ENCODE measurements at regions not wholly inside any gene's neighbourhood (a gene's known extent, or its start where the extent isn't known, plus 50 kb on each side); places are given as distances from the start of the nearest gene placed in this dataset.
"Not testable (repeated sequence)": the region's sequence is repeated elsewhere in the genome, so short reads cannot be mapped to it uniquely, and the experiment has no call there.

GRCh38 chr6:137806914-137807682 is 60.0 kb upstream of the TNFAIP3 start:
- DNase-seq, result no peak
- POLR2A ChIA-PET, result interaction anchor here (1.0 kb wide), 1 partner anchor 9 kb away, joined by 4 read pairs; no protein-coding TSS in a partner anchor
- CTCF ChIA-PET, result no interaction called here
- H3K27me3 Mint-ChIP-seq, result no peaks in the 10 kb centered on the region
- H3K27ac Mint-ChIP-seq, result peak overlapping the region; percentile 49
- H3K4me1 Mint-ChIP-seq (ENCODE audit: low read depth), result peaks cover 55% of the 10 kb centered on the region
- intact Hi-C loops (cut with micrococcal nuclease), result no loop called here
- H3K4me3 Mint-ChIP-seq, result no peak overlapping the region
- peaks cover 5% of the 10 kb centered on the region for H3K36me3 Mint-ChIP-seq
- H3K9me3 Mint-ChIP-seq, result peaks cover 2% of the 10 kb centered on the region

DNA sequence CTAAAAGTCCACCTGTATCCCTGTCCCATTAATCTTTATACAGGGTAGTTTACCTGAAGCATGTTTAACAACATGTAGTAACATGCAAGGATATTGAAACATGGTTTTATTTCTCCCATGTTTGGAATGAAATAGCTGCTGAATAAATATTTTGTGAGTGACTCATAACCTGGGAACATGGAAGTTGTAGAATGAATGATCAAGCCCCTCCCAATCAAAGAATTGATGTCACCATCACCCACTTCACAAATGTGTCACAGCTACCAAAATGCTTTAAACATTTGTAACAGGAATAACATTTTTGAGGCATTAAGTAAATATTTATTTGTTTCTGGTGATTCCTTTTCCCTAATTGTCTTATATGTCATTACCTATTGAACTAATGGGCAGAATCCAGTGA is 58.9 kb upstream of the TNFAIP3 start:
- intact Hi-C loops (cut with micrococcal nuclease), result no loop called here
- Mint-ChIP-seq H3K4me1 (ENCODE audit: low read depth) (peaks cover 61% of the 10 kb centered on the region), H3K9me3 (peaks cover 2% of the 10 kb centered on the region), H3K4me3 (no peak overlapping the region), H3K27ac (peak overlapping the region; percentile 10), H3K36me3 (peaks cover 5% of the 10 kb centered on the region), H3K27me3 (no peaks in the 10 kb centered on the region)
- no peak for DNase-seq
- CTCF ChIA-PET, result interaction anchor here (1.0 to 6.4 kb wide), 2 partner anchors 9 to 61 kb away, joined by 8 to 61 read pairs; partner anchors contain the start of gene TNFAIP3
- POLR2A ChIA-PET, result interaction anchor here (1.0 to 1.2 kb wide), 2 partner anchors 8 to 20 kb away, joined by 3 to 4 read pairs; no protein-coding TSS in a partner anchor

- H3K27me3 Mint-ChIP-seq, result no peaks in the 10 kb centered on the region
Observed at GRCh38 chr6:137808836-137809315, 58.2 kb upstream of the TNFAIP3 start.

GRCh38 chr6:137809895-137810553 is 57.0 kb upstream of the TNFAIP3 start:
- H3K27me3 Mint-ChIP-seq; H3K4me3 Mint-ChIP-seq; intact Hi-C loops (cut with micrococcal nuclease); DNase-seq; H3K36me3 Mint-ChIP-seq; H3K9me3 Mint-ChIP-seq: not testable (repeated sequence)
- Mint-ChIP-seq H3K27ac (peak overlapping the region; percentile 91), H3K4me1 (ENCODE audit: low read depth) (peaks cover 58% of the 10 kb centered on the region)
- ChIA-PET CTCF (interaction anchor here (0.6 to 6.4 kb wide), 6 partner anchors 11 to 166 kb away, joined by 3 to 61 read pairs (median 6); partner anchors contain the start of gene TNFAIP3), POLR2A (interaction anchor here (1.8 to 2.4 kb wide), 2 partner anchors 11 to 60 kb away, joined by 6 to 8 read pairs; no protein-coding TSS in a partner anchor)

More at GRCh38 chr6:137808836-137809315, 58.2 kb upstream of the TNFAIP3 start:
- POLR2A ChIA-PET, result interaction anchor here (0.6 to 1.2 kb wide), 2 partner anchors 10 to 20 kb away, joined by 3 read pairs; no protein-coding TSS in a partner anchor
- CTCF ChIA-PET, result interaction anchor here (0.9 to 6.4 kb wide), 3 partner anchors 9 to 60 kb away, joined by 3 to 61 read pairs (median 3); partner anchors contain the start of gene TNFAIP3
- no peak overlapping the region for H3K4me3 Mint-ChIP-seq
- no peak for DNase-seq
- peaks cover 2% of the 10 kb centered on the region for H3K9me3 Mint-ChIP-seq
- H3K4me1 Mint-ChIP-seq (ENCODE audit: low read depth), result peaks cover 67% of the 10 kb centered on the region
- H3K27ac Mint-ChIP-seq, result peak overlapping the region; percentile 52
- intact Hi-C loops (cut with micrococcal nuclease), result no loop called here
- peaks cover 2% of the 10 kb centered on the region for H3K36me3 Mint-ChIP-seq

DNA sequence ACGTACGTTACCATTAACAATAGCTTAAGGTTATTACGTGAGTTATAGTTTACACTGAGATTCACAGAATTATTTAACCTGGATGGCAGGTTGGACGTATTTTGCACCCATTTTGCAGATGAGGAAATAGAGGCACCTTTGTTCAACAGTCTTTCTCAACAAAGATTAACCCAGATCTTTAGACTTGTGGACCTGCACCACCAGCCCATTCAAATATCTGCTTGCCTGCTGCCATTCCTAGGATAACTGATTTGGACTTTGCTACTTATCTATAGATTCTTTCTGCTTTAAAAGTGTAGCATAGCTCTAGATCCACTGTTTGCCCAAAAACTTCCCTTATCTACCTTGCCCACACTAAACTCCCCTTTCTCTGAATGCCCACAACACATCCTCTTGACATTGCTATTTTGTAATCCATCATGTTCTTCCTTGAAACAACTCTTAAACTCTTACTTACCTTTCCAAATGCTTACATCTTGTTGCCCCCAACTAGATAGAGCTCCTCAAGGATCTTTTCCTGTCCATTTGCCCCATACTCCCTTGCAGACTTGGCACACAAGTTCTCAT is 56.4 kb upstream of the TNFAIP3 start:
- intact Hi-C loops (cut with micrococcal nuclease), result loop anchor here (1.0 kb wide), 7 partner anchors 9 to 102 kb away; no protein-coding TSS in a partner anchor
- peak overlapping the region; percentile 36 for H3K4me3 Mint-ChIP-seq
- ChIA-PET POLR2A (interaction anchor here (0.8 to 2.4 kb wide), 8 partner anchors 9 to 103 kb away, joined by 3 to 10 read pairs (median 5); partner anchors contain the start of gene TNFAIP3), CTCF (interaction anchor here (1.0 to 6.4 kb wide), 10 partner anchors 12 to 134 kb away, joined by 3 to 61 read pairs (median 5); partner anchors contain the start of gene TNFAIP3)
- H3K9me3 Mint-ChIP-seq, result peaks cover 2% of the 10 kb centered on the region
- H3K4me1 Mint-ChIP-seq (ENCODE audit: low read depth), result peaks cover 59% of the 10 kb centered on the region
- peak overlapping the region; percentile 91 for H3K27ac Mint-ChIP-seq
- peaks cover 2% of the 10 kb centered on the region for H3K36me3 Mint-ChIP-seq
- no peaks in the 10 kb centered on the region for H3K27me3 Mint-ChIP-seq
- no peak for DNase-seq

- Mint-ChIP-seq H3K9me3 (peaks cover 2% of the 10 kb centered on the region), H3K27me3 (no peaks in the 10 kb centered on the region), H3K4me1 (ENCODE audit: low read depth) (peaks cover 66% of the 10 kb centered on the region), H3K27ac (peak overlapping the region; percentile 91), H3K36me3 (peaks cover 2% of the 10 kb centered on the region), H3K4me3 (peak overlapping the region; percentile 36)
- DNase-seq, result peak; percentile 90
- CTCF ChIA-PET, result interaction anchor here (1.0 to 6.4 kb wide), 10 partner anchors 12 to 133 kb away, joined by 3 to 61 read pairs (median 5); partner anchors contain the start of gene TNFAIP3
- POLR2A ChIA-PET, result interaction anchor here (0.7 to 2.4 kb wide), 11 partner anchors 8 to 103 kb away, joined by 3 to 11 read pairs (median 5); partner anchors contain the start of gene TNFAIP3
- intact Hi-C loops (cut with micrococcal nuclease), result loop anchor here (1.0 kb wide), 7 partner anchors 8 to 103 kb away; no protein-coding TSS in a partner anchor
Observed at GRCh38 chr6:137811121-137811915, 55.7 kb upstream of the TNFAIP3 start.

- H3K4me1 Mint-ChIP-seq (ENCODE audit: low read depth), result peaks cover 72% of the 10 kb centered on the region
- peak overlapping the region; percentile 91 for H3K27ac Mint-ChIP-seq
- ChIA-PET CTCF (interaction anchor here (1.2 to 6.4 kb wide), 9 partner anchors 11 to 133 kb away, joined by 3 to 61 read pairs (median 6); partner anchors contain the start of gene TNFAIP3), POLR2A (interaction anchor here (0.7 to 2.4 kb wide), 9 partner anchors 8 to 104 kb away, joined by 3 to 11 read pairs (median 5); partner anchors contain the start of gene TNFAIP3)
- peaks cover 1% of the 10 kb centered on the region for H3K36me3 Mint-ChIP-seq
- no peaks in the 10 kb centered on the region for H3K27me3 Mint-ChIP-seq
- H3K9me3 Mint-ChIP-seq, result peaks cover 1% of the 10 kb centered on the region
- peak overlapping the region; percentile 36 for H3K4me3 Mint-ChIP-seq
- no peak for DNase-seq
- intact Hi-C loops (cut with micrococcal nuclease), result loop anchor here (1.0 kb wide), 7 partner anchors 7 to 104 kb away; no protein-coding TSS in a partner anchor
Observed at GRCh38 chr6:137811916-137812553, 55.0 kb upstream of the TNFAIP3 start.

- H3K36me3 Mint-ChIP-seq, result no peaks in the 10 kb centered on the region
- intact Hi-C loops (cut with micrococcal nuclease), result no loop called here
- no peaks in the 10 kb centered on the region for H3K9me3 Mint-ChIP-seq
- H3K27me3 Mint-ChIP-seq, result no peaks in the 10 kb centered on the region
- H3K4me1 Mint-ChIP-seq (ENCODE audit: low read depth), result peaks cover 71% of the 10 kb centered on the region
- peak overlapping the region; percentile 33 for H3K27ac Mint-ChIP-seq
- H3K4me3 Mint-ChIP-seq, result no peak overlapping the region
- POLR2A ChIA-PET, result interaction anchor here (1.1 to 2.4 kb wide), 3 partner anchors 54 to 60 kb away, joined by 3 to 11 read pairs (median 7); partner anchors contain the start of gene TNFAIP3
- CTCF ChIA-PET, result interaction anchor here (1.0 to 6.4 kb wide), 2 partner anchors 14 to 56 kb away, joined by 6 to 61 read pairs; partner anchors contain the start of gene TNFAIP3
- DNase-seq, result peak; percentile 39
Observed at GRCh38 chr6:137813308-137813970, 53.6 kb upstream of the TNFAIP3 start.

GRCh38 chr6:137814030-137814429 is 53.0 kb upstream of the TNFAIP3 start:
- intact Hi-C loops (cut with micrococcal nuclease); H3K36me3 Mint-ChIP-seq; H3K9me3 Mint-ChIP-seq; DNase-seq; H3K27me3 Mint-ChIP-seq; H3K27ac Mint-ChIP-seq: not testable (repeated sequence)
- ChIA-PET POLR2A (interaction anchor here (1.1 to 1.4 kb wide), 2 partner anchors 54 to 59 kb away, joined by 3 to 7 read pairs; partner anchors contain the start of gene TNFAIP3), CTCF (interaction anchor here (6.4 kb wide), 1 partner anchor 55 kb away, joined by 61 read pairs; the partner anchor contains the start of gene TNFAIP3)
- Mint-ChIP-seq H3K4me1 (ENCODE audit: low read depth) (peaks cover 69% of the 10 kb centered on the region), H3K4me3 (peak overlapping the region; percentile 14)

DNA sequence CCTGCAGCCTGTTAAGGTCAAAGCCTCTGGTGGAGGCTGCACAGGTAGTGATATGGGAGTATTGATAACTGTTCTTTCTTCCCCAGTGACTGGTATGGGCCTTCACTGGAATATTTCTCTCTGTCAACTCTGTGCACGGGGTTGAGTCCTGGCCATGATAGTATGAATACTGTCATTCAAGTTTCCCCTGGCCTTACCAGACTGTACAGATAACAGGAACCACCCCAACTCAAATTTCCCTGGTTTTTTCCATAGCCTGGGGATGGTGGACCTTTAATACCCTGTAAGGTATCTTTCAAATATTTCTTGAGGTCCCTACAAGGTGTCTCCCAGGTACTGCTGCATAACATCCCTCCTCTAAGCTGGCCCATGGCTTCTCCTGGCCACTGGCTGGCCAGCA is 51.4 kb upstream of the TNFAIP3 start:
- H3K4me1 Mint-ChIP-seq (ENCODE audit: low read depth), result peaks cover 73% of the 10 kb centered on the region
- H3K27me3 Mint-ChIP-seq, result no peaks in the 10 kb centered on the region
- no peak for DNase-seq
- intact Hi-C loops (cut with micrococcal nuclease), result no loop called here
- POLR2A ChIA-PET, result interaction anchor here (1.0 kb wide), 1 partner anchor 53 kb away, joined by 3 read pairs; no protein-coding TSS in a partner anchor
- H3K9me3 Mint-ChIP-seq, result no peaks in the 10 kb centered on the region
- H3K27ac Mint-ChIP-seq, result peak overlapping the region; percentile 74
- H3K4me3 Mint-ChIP-seq, result peak overlapping the region; percentile 17
- CTCF ChIA-PET, result no interaction called here
- H3K36me3 Mint-ChIP-seq, result no peaks in the 10 kb centered on the region

Measured in activated CD4-positive, alpha-beta memory T cell treated with anti-CD3 and anti-CD28 coated beads for 36 hours (primary cell).